OCI-LY1 (cell line): ENCODE measurements at regions not wholly inside any gene's neighbourhood (a gene's known extent, or its start where the extent isn't known, plus 50 kb on each side); places are given as distances from the start of the nearest gene placed in this dataset.

ENCODE experiments used
- H2AFZ ChIP-seq: fragments of 200-600 bp; sonication (generic), shearing (Covaris generic); 2 replicates; pipeline ENCODE4 v1.6.0; 2014; ENCODE audit warnings: antibody characterized with exemption, mild to moderate bottlenecking, low read length
- H3F3A ChIP-seq: fragments of 200-600 bp; sonication (generic), shearing (Covaris generic); 2 replicates; pipeline ENCODE4 v1.6.0; 2014; ENCODE audit warnings: mild to moderate bottlenecking, antibody characterized with exemption, low read length, moderate library complexity; ENCODE audit not compliant: insufficient read depth
- H3K27ac ChIP-seq: fragments of 200-600 bp; sonication (generic); 2 replicates; pipeline ENCODE4 v1.5.1; 2014; ENCODE audit warnings: low read length, mixed run types, mild to moderate bottlenecking, low read depth; ENCODE audit not compliant: poor library complexity, severe bottlenecking
- H3K27me3 ChIP-seq: fragments of 200-600 bp; sonication (generic); 2 replicates; pipeline ENCODE4 v1.6.0; 2014; ENCODE audit warnings: antibody characterized with exemption, mild to moderate bottlenecking, low read length, moderate library complexity; ENCODE audit not compliant: insufficient read depth
- H3K36me3 ChIP-seq: fragments of 200-600 bp; sonication (generic); 2 replicates; pipeline ENCODE4 v1.6.1; 2014; ENCODE audit warnings: mild to moderate bottlenecking, antibody characterized with exemption, low read length, moderate library complexity, mixed read lengths; ENCODE audit not compliant: insufficient read depth
- H3K4me1 ChIP-seq: fragments of 200-600 bp; sonication (generic); 2 replicates; pipeline ENCODE4 v1.5.1; 2014; ENCODE audit warnings: mild to moderate bottlenecking, low read length, moderate library complexity; ENCODE audit not compliant: insufficient read depth, severe bottlenecking
- H3K4me2 ChIP-seq: fragments of 200-600 bp; sonication (generic), shearing (Covaris generic); 2 replicates; pipeline ENCODE4 v1.6.1; 2014; ENCODE audit warnings: low read length
- H3K4me3 ChIP-seq: fragments of 200-600 bp; sonication (generic); 2 replicates; pipeline ENCODE4 v1.5.1; 2014; ENCODE audit warnings: low read length, low read depth, mild to moderate bottlenecking, mixed read lengths; ENCODE audit not compliant: poor library complexity, severe bottlenecking
- H3K79me2 ChIP-seq: fragments of 200-600 bp; shearing (Covaris generic); 2 replicates; pipeline ENCODE4 v1.6.1; 2016; ENCODE audit warnings: mixed run types, low read length, mixed read lengths; ENCODE audit not compliant: insufficient read depth
- H3K9ac ChIP-seq: fragments of 200-600 bp; sonication (generic), shearing (Covaris generic); 2 replicates; pipeline ENCODE4 v1.6.1; 2014; ENCODE audit warnings: mild to moderate bottlenecking, low read length, mixed read lengths
- H3K9me2 ChIP-seq: fragments of 200-600 bp; sonication (generic), shearing (Covaris generic); 2 replicates; pipeline ENCODE4 v1.6.1; 2014; ENCODE audit warnings: low read depth, mild to moderate bottlenecking, low read length, mixed read lengths
- H3K9me3 ChIP-seq: fragments of 200-600 bp; shearing (Covaris generic); 2 replicates; pipeline ENCODE4 v1.6.1; 2014; ENCODE audit warnings: low read length, mixed read lengths
- H4K20me1 ChIP-seq: fragments of 200-600 bp; sonication (generic), shearing (Covaris generic); 2 replicates; pipeline ENCODE4 v1.6.0; 2016; ENCODE audit warnings: mild to moderate bottlenecking, low read length; ENCODE audit not compliant: insufficient read depth
- CTCF ChIP-seq: fragments of 200-600 bp; sonication (generic), shearing (Covaris generic); IDR thresholded peaks from 2 replicates; pipeline ENCODE4 v1.5.1; 2017; ENCODE audit warnings: mild to moderate bottlenecking, antibody characterized with exemption, low read length, moderate library complexity, mixed read lengths
- EZH2 ChIP-seq: fragments of 200-600 bp; sonication (generic), shearing (Covaris generic); IDR thresholded peaks from 2 replicates; pipeline ENCODE4 v1.8.0; 2017; ENCODE audit warnings: borderline replicate concordance, mixed run types, mild to moderate bottlenecking, antibody characterized with exemption, low read length, moderate library complexity, mixed read lengths

- Histone ChIP-seq H3K4me2 (no peak overlapping the region), H3K4me3 (no peak overlapping the region), H3K4me1 (no peaks in the 10 kb centered on the region), H3K27me3 (no peaks in the 10 kb centered on the region), H3K9me3 (no peaks in the 10 kb centered on the region), H3K9me2 (no peaks in the 10 kb centered on the region), H3K27ac (no peak overlapping the region), H3K9ac (no peak overlapping the region), H4K20me1 (no peaks in the 10 kb centered on the region), H3F3A (no peaks in the 10 kb centered on the region), H2AFZ (no peak overlapping the region), H3K79me2 (no peaks in the 10 kb centered on the region), H3K36me3 (no peaks in the 10 kb centered on the region)
- TF ChIP-seq CTCF (no peak), EZH2 (no peak)
Observed at GRCh38 chr10:131841131-131841660, 59.6 kb upstream of the PPP2R2D start.

GRCh38 chr10:131841661-131842139, 59.1 kb upstream of the PPP2R2D start:
- Histone ChIP-seq H3K4me2 (no peak overlapping the region), H3K27ac (no peak overlapping the region), H3K4me3 (no peak overlapping the region), H3K27me3 (no peaks in the 10 kb centered on the region), H2AFZ (no peak overlapping the region), H3K36me3 (no peaks in the 10 kb centered on the region), H3F3A (no peaks in the 10 kb centered on the region), H3K9me3 (no peaks in the 10 kb centered on the region), H3K9ac (no peak overlapping the region), H3K79me2 (no peaks in the 10 kb centered on the region), H3K4me1 (no peaks in the 10 kb centered on the region), H4K20me1 (no peaks in the 10 kb centered on the region), H3K9me2 (no peaks in the 10 kb centered on the region)
- no peak for TF ChIP-seq EZH2
- no peak for TF ChIP-seq CTCF

GRCh38 chr10:131842351-131843088, 58.3 kb upstream of the PPP2R2D start:
- H3K9ac ChIP-seq, result no peak overlapping the region
- no peaks in the 10 kb centered on the region for H3K27me3 ChIP-seq
- H3K9me2 ChIP-seq, result no peaks in the 10 kb centered on the region
- H4K20me1 ChIP-seq, result no peaks in the 10 kb centered on the region
- H2AFZ ChIP-seq, result no peak overlapping the region
- H3K4me3 ChIP-seq, result no peak overlapping the region
- H3K36me3 ChIP-seq, result no peaks in the 10 kb centered on the region
- H3K27ac ChIP-seq, result no peak overlapping the region
- H3K4me2 ChIP-seq, result no peak overlapping the region
- no peak for TF ChIP-seq CTCF
- no peak for TF ChIP-seq EZH2
- H3K4me1 ChIP-seq, result no peaks in the 10 kb centered on the region
- H3K9me3 ChIP-seq, result no peaks in the 10 kb centered on the region
- H3K79me2 ChIP-seq, result no peaks in the 10 kb centered on the region
- no peaks in the 10 kb centered on the region for H3F3A ChIP-seq
